Endothelial cell of umbilical vein (primary cell): ENCODE measurements at regions not wholly inside any gene's neighbourhood (a gene's known extent, or its start where the extent isn't known, plus 50 kb on each side); places are given as distances from the start of the nearest gene placed in this dataset.

ENCODE experiments used
- POLR2AphosphoS5 ChIP-seq: IDR thresholded peaks from 2 replicates; pipeline ENCODE4 v1.6.1; 2012; ENCODE audit warnings: low read depth, mild to moderate bottlenecking, control low read depth, low read length, moderate library complexity; ENCODE audit not compliant: insufficient read depth
- TF ChIP-seq, protein P1 (sequence below), 2 donors: IDR thresholded peaks; 1 replicate in 1 of 2; 2 replicates in 1 of 2; pipeline ENCODE4 v1.5.1; 2011; ENCODE audit warnings: low read length in 2 of 2, mild to moderate bottlenecking in 2 of 2, moderate library complexity in 2 of 2, control low read depth in 1 of 2, inconsistent platforms in 1 of 2, low read depth in 1 of 2; ENCODE audit not compliant: insufficient read depth in 1 of 2; ENCODE audit errors: extremely low read depth in 1 of 2

DNA sequence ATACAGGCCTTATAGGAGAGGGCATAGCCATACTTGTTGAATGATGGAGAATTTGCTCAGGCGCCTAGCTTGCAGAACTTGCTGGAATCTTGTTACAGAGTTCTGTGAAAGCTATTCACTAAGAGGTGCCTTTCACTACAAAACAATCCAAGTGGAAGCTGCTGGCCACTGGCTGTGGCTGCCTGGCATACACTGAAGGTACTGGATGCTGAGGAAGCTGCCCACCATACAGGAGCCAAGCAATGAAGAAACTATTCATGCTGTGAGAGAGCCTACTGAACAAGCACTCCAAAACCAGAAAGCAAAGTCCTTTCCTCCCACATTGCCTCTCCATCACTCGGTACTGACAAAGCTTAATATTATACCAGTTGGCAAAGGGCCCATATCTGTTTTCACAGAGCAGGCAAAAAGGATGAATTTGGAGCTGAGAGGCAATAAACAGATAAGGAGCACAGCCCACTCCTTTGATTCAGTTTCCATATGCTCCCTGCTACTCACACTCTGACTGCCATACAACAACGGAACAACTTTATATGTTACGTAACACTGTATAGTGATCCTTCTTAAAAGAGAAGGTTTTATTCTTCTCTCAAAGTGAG lies 192.6 kb upstream of the ALCAM start:
- TF ChIP-seq POLR2AphosphoS5, result no peak
- TF ChIP-seq, protein P1, sequence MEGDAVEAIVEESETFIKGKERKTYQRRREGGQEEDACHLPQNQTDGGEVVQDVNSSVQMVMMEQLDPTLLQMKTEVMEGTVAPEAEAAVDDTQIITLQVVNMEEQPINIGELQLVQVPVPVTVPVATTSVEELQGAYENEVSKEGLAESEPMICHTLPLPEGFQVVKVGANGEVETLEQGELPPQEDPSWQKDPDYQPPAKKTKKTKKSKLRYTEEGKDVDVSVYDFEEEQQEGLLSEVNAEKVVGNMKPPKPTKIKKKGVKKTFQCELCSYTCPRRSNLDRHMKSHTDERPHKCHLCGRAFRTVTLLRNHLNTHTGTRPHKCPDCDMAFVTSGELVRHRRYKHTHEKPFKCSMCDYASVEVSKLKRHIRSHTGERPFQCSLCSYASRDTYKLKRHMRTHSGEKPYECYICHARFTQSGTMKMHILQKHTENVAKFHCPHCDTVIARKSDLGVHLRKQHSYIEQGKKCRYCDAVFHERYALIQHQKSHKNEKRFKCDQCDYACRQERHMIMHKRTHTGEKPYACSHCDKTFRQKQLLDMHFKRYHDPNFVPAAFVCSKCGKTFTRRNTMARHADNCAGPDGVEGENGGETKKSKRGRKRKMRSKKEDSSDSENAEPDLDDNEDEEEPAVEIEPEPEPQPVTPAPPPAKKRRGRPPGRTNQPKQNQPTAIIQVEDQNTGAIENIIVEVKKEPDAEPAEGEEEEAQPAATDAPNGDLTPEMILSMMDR (IDR thresholded peaks at IDR 0.05; ENCODE audit: extremely low read depth in 1 of 2, insufficient read depth in 1 of 2, low read depth in 1 of 2, low read length in 2 of 2), result no peak
